Urothelium cell line (cell line): ENCODE measurements at regions not wholly inside any gene's neighbourhood (a gene's known extent, or its start where the extent isn't known, plus 50 kb on each side); places are given as distances from the start of the nearest gene placed in this dataset.
A peak's percentile ranks its signal among the peaks of the same experiment; 100 is the strongest.

Experiments
- DNase-seq: peaks from one replicate; pipeline ENCODE4 v3.0.0; 2011; ENCODE audit warnings: low spot score, mixed read lengths
- FAIRE-seq: peaks from 2 replicates; lab custom pipeline; 2011; peaks lifted over from hg19 to GRCh38; lab: Jason Lieb, UNC

DNA sequence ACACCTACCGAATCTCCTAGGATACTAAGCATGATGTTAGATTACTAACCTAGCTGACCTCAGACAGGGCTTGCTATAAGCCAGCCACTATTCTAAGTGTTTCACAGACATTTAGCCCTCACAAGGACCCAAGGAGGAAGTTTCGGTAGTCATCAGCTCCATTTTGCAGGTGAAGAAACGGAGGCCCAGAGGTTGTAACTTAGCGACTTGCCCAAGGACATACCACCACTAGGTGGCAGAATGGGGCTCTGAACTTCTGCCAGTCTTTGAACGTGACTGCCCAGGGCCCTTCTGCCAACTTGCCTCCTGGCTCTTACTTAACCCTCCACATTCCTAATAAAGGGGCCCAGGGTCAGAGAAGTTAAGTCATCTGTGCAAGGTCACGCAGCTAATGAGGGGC is 283.5 kb downstream of the C1orf94 start:
- FAIRE-seq (no peak), DNase-seq (peak; percentile 51)

DNA sequence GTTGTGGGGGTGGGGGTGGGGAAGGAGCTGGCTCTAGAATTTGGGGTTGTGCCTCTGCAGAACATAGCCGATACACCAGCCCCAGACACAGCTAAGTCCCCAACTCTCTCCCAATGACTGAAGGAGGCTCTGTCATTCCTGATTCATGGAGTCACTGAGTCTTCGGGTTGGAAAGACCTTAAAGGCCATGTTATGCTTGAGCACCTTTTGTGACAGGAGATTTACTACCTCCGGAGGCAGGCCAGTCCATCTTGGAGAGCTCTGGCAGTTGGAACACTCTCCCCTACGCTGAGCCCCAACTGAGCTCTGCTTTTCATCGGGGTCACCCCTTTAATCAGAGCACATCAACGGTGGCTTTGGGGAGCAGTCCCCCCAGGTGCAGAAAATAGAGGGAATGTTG is 284.4 kb upstream of the GJB5 start:
- DNase-seq = no peak
- FAIRE-seq = no peak

DNA sequence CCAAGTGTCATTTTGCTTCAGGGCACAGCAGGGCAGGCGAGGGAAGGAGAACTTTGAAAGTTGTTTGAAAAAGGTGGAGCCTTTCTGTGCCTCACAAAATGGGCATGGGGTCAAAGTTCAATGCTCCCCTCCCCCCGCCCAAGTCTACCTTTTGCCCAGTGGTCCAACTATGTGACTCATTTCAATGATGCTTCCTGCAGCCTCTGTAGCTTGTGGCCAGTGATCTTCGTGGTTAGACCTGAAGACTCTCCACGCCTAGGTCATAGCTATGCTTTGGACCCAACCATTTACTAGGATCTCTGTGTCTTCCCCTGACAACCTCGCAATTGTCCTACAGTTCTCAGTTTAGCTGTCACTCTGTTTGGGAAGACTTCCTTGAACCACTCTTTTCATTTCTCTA is 280.3 kb upstream of the GJB5 start:
- DNase-seq = no peak
- no peak for FAIRE-seq

DNA sequence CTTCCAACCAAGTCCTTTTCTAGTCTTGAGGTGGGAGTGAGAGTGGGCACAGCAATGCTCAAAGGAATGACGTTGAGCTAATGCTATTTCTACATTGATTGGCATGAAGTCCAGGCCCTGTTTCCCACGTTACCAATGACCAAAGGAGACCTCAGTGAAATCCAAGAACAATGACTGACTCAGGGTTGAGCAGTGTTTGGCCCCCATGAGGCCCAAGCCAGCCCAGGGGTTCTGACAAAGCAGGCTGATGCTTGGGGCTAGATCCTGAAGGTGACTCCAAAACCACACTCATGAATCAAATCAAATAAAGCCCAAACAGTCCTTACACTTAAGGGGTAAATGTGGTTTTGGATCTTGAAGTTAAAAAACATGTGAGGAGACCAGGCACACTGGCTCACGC is 278.5 kb upstream of the GJB5 start:
- FAIRE-seq (no peak), DNase-seq (no peak)

DNA sequence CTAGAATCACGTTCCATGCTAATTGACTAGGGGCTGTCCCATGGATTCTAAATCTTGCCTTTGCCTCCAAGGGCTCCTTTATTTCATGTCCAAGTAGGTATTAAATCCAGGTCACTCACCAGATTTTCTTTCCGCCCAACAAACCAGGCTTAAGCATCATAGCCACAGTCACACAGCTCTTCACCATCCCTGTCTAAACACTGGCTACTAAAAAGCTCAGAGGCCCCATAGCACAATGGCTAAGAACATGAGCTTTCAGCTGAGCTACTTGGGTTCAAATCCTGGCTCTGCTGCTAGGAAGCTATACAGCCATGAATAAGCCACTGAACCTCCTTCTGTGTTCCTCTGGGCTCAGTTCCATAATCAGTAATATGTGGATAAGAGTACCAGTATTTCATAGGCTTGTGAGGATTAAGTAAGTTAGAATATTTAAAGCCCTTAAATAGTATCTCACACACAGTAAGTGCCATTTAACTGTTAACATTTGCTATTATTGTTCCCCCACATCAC is 277.2 kb upstream of the GJB5 start:
- FAIRE-seq = no peak

DNA sequence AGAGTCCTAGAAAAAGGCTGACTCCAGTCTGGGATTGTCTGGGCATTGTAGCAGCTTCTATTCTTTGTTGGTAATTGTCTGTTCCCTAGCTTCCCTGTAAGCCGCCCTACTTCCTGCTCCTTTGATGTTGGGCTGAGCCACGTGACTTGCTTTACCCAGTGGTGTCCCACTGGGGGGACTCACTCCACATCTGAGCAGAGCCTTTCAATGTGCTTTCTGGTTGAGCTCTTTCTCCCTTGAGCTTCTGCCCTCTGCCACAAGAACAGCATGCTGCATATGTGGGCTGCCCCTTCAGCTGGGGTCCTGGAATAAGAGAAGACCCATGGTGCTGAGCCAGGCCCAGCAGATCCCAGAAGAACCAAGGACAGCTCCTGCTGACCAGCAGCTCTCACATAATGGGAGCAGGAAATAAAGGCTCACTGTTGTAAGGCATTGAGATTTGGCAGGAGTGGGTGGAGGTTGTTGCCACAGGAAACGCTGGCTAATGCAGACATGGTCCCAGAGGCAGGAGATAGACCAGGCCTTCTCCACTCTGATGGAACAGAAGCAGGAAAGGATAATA is 276.3 kb upstream of the GJB5 start:
- DNase-seq (no peak), FAIRE-seq (no peak)

More for the DNA sequence above, 277.2 kb upstream of the GJB5 start:
- no peak for DNase-seq

DNA sequence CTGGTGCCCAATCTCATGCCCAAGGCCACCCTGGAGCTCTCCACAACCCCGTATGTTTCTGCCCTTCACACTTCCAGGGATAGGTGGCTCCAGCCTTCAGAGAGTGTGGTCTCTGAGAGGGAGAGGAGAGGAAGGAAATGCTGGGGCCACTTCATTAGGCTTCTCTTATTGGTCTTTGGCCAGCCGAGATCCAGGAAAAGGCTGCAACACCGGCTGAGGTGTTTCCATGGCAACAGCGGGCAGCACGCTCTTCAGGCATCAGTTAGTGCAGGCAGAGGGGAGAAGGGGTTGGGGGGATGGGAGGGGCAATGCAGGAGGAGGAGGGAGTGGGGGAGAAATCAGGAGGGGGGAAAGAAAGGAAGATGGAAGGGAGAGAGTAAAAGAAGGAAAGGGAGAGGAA is 275.1 kb upstream of the GJB5 start:
- DNase-seq (no peak), FAIRE-seq (no peak)

DNA sequence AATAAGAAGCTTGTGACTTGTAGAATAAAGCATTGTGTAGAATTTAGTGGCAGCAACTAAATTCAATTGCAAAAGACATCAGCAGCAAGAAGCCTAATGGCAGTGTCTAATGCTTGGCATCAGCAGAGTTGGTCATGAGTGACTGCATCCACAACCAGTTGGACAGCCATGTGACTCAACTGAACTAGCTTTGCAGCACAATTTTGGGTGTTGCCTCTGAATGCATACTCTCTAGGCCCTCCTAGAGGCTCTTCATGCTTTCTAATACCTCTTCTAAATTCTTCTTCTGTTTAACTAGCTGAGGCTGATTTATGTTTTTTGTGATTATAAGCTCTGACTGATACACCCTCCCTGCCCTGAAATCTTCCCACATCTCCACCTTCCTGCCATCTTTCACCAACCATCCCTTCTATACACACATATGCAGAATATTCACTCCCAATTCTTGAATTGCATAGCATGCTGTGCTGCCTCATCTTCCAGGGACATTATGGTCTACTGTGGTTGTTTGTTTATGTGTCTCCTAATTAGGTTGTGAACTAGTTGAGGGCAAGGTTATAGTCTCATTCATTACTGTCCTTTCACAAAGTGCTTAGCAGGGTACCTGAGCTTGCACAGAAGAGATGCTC is 266.7 kb upstream of the GJB5 start:
- DNase-seq (no peak), FAIRE-seq (no peak)

DNA sequence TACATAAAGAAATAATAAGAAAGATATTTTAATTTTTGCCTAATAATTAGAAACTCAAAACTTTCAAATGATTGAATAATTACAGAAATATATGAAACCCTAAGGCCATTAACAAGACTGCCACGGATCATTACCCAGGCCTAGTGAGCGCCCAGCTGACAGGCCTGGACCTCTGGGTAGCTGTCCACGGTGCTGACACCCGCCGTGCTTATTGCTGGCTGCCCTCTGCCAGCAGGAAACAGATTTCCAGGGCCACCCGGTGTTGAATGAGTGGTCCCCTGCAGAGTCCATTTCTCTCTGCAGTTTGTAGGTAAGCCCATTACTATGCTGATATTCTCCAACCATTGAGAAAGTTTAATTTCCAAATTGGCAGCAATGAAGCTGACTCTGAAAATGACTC is 254.4 kb upstream of the GJB5 start:
- DNase-seq (peak; percentile 60), FAIRE-seq (no peak)

DNA sequence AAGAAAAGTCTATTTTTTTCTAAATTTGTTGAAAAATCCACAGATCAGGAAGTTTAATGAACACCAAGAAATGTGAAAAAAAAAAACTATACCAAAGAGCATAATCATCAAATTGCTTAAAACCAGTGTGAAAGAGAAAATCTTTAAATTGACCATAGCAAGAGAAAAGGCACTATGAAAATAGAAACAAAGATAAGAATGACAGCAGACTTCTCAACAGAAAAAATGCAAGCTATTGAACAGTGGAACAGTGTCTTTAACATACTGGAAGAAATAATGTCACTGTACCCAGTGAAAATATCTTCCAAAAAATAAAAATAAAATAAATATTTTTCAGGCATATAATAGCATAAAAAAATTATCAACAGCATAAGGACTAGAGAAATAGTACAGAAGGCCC is 243.0 kb upstream of the GJB5 start:
- DNase-seq = no peak
- no peak for FAIRE-seq

DNA sequence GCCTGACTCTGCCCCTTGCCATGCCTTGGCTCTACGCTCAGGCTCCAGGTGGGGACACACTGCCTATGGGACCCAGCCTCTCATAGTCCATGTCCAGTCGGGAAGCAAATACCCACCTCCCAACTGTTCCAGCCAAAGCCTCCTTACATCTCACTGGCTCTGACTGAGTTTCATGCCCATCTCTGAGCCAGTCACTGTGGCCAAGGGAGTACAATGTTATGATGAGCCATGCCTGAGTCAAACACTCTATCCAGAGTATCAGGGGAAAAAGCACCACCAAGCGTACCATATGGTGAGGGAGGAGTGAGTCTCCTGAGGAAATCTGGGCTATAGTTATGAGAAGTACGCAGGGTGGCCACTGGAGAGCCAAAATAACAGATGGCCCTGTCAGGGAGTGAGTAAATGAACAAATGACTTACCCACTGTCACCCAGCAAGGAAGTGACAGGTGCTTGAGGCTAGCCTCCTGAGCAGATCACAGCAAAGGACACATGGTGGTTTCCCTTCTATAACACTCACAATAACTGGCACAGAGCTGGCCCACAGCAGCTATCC is 236.6 kb upstream of the GJB5 start:
- FAIRE-seq (no peak), DNase-seq (no peak)

DNA sequence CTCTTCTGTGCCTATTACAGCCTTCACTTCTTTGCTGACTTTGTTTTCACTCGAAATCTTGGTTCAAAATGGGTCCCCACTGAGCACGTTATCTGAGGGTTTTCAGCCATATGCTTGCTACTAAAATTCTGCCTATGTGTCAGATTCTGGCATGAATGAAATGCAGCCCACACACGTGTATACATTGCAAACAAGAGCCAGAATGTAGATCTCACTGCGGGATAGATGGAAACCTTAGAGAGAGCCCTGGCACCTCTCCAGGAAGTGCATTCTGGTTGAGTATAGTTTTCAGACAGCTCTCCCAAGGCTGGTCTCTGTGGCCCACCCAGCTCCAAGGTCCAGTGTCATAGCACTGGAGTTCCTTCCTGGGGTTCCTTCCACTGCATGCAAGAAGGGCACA is 234.7 kb upstream of the GJB5 start:
- FAIRE-seq (no peak), DNase-seq (no peak)

DNA sequence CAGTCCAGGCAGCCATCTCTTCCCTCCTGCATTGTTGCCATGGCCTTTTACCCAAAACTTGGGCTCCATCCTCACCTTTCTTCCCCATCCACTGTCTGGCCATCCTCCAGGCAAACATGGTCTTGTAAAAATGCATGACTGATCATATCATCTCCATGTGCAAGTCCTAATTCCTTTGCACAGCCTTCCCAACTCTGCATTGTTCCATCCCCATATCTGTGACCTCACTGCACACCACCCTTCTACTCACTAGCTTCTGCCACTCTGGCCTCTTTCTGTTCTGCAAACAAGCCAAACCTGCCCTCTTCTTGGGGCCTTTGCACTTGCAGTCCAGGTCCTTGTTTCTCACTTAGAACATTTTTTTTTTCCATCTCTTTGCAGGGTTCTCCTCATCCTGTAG is 230.1 kb upstream of the GJB5 start:
- DNase-seq (no peak), FAIRE-seq (no peak)

DNA sequence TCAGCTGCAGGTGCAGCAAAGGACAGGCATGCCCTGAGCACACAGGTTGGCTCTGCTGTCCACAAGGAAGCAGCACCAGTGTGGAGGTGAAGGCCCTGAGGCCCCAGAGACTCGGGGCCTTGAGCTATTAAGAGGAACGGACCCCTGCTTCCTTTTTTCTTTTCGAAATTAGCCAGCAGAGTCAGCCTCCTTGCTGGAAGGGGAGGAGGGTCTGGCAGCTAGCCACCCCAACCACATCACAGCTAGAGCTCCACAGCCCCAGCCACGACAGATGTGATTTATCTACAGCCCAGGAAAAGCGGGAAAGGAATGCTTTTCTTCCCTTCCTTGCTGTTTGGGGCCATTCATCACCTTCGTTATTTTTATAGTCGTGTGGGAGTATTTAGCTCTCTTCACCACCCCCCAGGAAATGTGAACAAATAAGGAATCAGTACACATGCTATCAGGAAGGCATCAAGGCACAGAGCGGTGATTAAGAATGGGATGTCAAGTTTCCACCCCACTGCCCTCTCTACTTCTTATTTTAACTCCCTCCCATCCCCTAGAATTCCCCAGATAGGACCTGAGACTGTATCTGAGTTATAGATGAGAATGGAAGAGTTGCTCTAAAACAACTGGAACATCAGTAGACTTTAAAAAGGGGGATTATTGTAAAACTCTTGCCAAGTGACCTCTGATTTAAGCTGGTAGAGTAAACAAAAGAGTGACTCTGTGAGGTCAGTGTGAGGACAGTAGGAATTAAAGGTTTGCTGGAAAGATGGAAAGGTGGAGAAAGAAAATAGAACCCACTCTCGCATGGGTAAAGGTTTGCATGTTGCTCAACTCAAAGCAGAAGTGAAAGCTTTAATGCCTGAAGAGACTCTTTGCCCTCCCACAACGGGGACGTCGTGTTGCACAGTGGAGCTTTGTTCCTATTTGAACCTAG is 224.7 kb upstream of the GJB5 start:
- DNase-seq = peak; percentile 62
- no peak for FAIRE-seq

DNA sequence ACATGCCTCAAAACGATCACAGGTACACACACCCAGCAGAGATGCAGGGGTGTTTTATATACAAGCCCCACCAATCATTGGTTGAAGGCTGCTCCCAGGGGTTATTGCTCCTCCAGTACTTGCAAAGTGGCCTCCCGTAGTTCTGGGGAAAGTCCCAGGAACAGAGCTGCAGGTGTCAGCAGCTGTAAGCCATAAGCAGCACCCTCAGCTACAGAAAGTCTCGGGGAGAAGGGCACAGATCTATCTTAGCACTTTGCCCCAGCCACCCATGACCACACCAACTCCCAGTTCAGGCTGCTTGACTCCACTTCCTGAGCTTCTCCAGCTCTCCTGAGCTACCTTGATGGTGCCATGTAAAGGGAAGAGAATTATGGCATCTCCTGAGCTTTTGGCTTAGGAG is 222.7 kb upstream of the GJB5 start:
- DNase-seq = no peak
- FAIRE-seq = no peak

DNA sequence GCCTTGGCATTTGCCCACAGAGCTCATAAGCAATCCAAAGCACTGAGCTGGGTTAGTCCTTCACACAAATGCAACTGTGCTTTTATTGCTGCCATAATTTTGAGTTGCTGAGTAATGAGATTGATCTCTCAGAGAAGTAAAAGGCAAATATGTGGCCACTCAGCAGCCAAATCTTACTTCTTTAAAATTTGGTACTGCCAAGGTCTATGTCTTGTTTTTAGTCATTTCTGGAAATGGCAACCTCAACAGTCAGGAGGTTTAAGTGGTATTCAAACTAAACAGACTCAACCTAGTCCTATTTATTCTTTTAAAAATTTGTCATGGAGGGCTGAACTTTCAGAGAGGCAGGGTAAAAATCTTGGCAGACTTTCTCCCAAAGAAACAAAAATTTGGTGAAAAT is 216.4 kb upstream of the GJB5 start:
- FAIRE-seq = no peak
- DNase-seq = no peak

DNA sequence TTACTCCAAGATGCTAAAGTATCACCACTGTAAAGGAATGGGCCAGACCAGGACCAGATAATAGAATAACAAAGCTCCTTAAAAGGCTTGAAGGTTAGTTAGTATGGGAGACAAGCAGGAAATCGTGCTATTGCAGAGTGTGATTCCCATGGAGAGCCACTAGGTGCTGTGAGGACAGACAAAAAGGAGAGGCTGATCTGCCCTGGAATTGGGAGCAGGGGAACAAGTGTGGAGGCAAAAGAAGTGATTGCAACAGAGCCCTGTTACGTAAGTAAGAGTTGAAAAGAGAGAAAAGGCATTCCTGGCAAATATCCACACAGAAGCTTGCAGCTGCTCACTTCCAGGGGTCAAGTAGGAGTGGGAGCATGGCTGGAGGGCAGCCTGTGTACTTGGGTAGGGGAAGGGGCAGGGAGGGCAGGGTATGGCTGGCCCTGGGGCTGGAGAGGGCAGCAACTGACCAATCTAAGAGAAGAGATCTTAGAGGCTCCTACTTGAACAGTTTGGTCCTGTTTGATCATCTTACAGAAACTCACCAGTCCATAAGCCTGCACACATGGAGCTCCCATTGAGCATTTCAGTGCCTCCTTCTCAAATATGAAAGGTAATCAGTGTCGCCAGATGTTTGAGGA is 207.7 kb upstream of the GJB5 start:
- no peak for FAIRE-seq
- DNase-seq = no peak

DNA sequence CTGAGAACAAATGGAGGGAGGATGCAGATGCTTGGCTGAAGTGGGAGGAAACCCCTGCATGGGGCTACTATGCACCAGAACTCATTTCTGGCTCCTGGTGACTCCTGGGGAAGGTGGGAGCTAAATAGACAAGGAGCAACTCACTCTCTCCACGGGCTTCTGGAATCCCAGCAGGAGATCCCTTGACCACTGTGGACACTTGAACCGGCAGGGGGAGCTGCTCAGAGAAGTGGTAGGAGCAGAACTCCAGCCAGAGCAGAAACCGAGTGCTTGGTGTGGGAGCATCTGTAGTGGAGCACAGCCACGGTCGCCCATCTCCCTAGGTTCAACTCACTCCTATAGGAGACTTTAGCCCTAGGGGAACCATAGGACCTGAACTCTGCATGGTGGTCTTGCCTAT is 205.6 kb upstream of the GJB5 start:
- DNase-seq (no peak), FAIRE-seq (no peak)

DNA sequence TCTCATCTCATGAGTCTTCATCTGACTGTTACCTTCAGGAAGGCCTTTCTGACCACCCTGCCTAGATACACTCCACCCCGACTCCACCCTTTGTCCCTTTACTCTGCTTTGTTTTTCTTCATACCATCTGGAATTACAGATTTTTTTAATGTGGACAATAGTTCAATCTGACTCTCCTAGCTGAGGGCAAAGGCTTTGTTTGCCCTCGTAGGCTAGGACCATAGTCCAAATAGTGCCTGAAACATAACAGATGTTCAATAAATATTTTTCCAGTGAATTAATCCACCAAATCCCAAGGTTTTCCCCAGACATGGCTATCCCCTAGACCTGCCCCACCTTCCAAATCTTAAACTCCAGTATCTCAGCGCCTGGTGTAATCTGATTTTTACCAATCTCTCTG is 176.5 kb upstream of the GJB5 start:
- FAIRE-seq = no peak
- no peak for DNase-seq

DNA sequence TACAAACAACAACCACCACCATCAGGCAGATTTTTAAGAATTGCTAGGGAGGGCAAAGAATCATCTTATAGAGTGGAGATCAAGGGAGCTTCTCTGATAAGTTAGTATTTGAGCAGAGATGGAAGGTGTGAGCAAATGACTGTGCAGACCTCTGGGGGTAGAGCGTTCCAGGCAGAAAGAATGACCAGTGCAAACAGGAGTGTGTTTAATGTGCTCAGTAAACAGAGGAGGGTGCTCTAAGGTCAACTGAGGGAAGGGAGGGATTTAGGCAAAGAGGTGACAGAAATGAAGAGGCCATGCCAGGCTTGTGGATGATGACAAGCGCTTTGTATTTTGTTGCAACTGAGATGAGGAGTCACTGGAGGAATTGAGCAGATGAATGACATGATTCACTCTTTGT is 172.5 kb upstream of the GJB5 start:
- no peak for FAIRE-seq

DNA sequence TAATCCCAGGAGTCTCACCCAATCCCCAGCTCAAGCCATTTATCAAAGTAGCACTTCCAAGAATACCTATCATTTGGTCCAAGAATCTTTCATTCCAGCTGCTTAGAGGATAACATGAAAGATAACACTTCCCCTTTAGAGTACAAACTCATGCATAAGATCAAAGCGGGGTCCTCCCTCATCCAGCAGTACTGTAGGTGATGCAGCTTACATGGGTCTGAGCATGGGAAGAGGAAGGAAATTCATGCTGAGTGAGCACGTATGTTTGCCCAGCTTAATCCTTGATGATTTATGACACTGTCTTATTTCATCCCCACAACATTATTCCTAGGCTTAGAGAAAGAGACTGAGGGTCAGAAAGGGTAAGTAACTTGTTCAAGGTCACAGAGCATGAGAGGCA is 167.1 kb upstream of the GJB5 start:
- DNase-seq = no peak
- FAIRE-seq = no peak

More for the DNA sequence above, 172.5 kb upstream of the GJB5 start:
- no peak for DNase-seq
